ENCODE measurements at regions not wholly inside any gene's neighbourhood (a gene's known extent, or its start where the extent isn't known, plus 50 kb on each side); places are given as distances from the start of the nearest gene placed in this dataset.
"Not testable (repeated sequence)": the region's sequence is repeated elsewhere in the genome, so short reads cannot be mapped to it uniquely, and the experiment has no call there.

GRCh38 chr13:44662515-44662914 lies 86.4 kb upstream of the TSC22D1 start:
- no peak for DNase-seq (ENCODE audit: missing footprints)
- ATAC-seq, result no peak
- intact Hi-C loops (cut with DNase I), result no loop called here

DNA sequence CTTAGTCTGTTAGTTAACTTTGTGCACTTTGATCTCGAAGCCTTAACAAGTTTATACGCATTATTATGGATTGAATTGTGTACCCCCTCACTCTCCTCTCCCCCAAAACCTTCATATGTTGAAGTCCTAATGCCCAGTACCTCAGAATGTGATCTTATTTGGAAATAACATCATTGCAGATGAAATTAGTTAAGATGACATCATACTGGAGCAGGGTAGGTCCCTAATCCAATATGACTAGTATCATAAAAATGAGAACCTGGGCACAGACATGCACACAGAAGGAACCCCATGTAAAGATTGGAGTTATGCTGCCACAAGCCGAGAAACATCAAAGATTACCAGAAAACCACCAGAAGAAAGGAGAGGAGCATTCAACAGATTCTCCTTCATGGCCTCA lies 85.8 kb upstream of the TSC22D1 start:
- intact Hi-C loops (cut with DNase I), result no loop called here

GRCh38 chr13:44660050-44660449 lies 83.9 kb upstream of the TSC22D1 start:
- intact Hi-C loops (cut with DNase I), result no loop called here
- ATAC-seq (no peak), DNase-seq (ENCODE audit: missing footprints) (no peak)

More for the DNA sequence above, 85.8 kb upstream of the TSC22D1 start:
- DNase-seq (ENCODE audit: missing footprints) (no peak), ATAC-seq (no peak)

GRCh38 chr13:44652962-44653660 lies 77.0 kb upstream of the TSC22D1 start:
- ATAC-seq (no peak), DNase-seq (ENCODE audit: missing footprints) (no peak)

DNA sequence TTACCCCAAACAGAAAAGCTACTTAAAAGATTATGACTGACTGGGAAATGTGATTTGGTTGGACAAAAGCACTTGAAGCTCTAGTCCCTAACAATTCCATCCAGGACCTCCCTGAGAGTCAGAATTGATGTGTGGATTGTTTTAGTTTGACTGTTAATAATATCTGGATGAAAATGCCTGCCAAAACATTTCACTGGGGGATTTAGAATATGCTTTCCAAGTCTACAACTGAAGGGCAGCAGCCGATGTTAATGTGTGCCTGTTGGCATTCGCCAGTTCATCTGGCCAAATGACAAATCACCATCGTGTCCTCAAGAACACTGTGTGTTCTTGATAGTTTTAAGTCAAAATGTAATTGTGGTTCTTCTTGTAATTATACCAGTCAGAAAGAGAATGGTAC lies 76.0 kb upstream of the TSC22D1 start:
- intact Hi-C loops (cut with DNase I), result no loop called here
- DNase-seq (ENCODE audit: missing footprints), result no peak
- ATAC-seq, result no peak

More at GRCh38 chr13:44652962-44653660, 77.0 kb upstream of the TSC22D1 start:
- intact Hi-C loops (cut with DNase I), result no loop called here

DNA sequence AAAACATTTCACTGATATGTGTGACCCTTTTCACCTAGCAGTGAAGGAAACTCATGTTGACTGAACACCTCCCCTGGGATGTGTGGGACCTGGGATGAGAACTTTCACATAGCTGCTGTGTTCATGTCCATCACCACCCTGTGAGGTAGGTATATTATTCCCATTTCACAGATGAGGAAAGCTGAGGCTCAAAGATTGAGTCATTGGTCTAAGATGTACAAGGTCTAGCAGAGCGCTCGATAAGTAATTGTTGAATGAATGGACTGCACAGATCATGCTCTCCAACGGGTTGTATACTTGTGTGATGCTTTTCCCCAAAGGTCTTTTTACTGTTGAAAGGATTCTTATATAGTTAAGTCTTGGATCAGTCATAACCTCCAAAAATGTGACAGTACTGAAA lies 75.6 kb upstream of the TSC22D1 start:
- DNase-seq (ENCODE audit: missing footprints) (no peak), ATAC-seq (no peak)
- intact Hi-C loops (cut with DNase I), result no loop called here

GRCh38 chr13:44651209-44651608 lies 75.1 kb upstream of the TSC22D1 start:
- intact Hi-C loops (cut with DNase I), result no loop called here
- DNase-seq (ENCODE audit: missing footprints) (no peak), ATAC-seq (no peak)

DNA sequence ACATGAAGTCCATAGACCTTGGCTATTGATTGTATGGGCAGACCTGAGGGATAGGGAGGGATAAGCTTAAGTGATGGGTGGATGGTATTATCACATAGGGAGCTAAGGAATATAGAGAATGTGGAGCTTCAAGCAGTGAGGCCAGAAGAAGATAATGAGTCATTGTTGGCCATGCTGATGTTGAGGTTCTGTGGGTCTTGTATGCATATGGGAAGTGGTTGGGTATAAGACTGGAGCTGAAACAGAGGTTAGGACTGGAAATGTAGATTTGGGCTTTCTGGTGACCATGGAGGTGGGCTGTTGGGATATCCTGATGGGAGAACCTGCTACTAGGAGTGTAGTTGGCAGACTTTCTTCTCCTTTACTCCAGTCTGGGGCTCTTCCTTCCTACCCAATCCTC lies 73.7 kb upstream of the TSC22D1 start:
- intact Hi-C loops (cut with DNase I), result no loop called here
- no peak for DNase-seq (ENCODE audit: missing footprints)
- ATAC-seq, result no peak

DNA sequence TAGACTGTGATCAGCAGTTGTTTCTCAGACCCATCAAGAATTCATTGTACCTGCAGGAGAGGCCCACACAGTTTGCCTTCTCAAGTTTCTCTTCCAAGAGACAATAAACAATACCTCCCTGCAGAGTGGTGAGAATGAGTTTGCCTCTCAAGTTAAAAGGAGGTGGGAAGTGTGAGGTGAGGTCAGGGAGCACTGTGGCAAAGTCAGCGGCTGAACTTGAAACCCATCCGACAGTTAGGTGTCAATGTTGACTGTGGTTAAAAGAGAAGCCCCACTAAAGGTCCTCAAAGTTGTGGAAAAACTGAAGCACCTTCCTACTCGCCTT lies 72.9 kb upstream of the TSC22D1 start:
- ATAC-seq, result no peak
- intact Hi-C loops (cut with DNase I), result no loop called here

GRCh38 chr13:44648392-44649103 lies 72.4 kb upstream of the TSC22D1 start:
- ATAC-seq (no peak), DNase-seq (ENCODE audit: missing footprints) (no peak)
- intact Hi-C loops (cut with DNase I), result no loop called here

More for the DNA sequence above, 72.9 kb upstream of the TSC22D1 start:
- DNase-seq (ENCODE audit: missing footprints), result no peak

GRCh38 chr13:44647560-44647959 lies 71.4 kb upstream of the TSC22D1 start:
- ATAC-seq; intact Hi-C loops (cut with DNase I); DNase-seq (ENCODE audit: missing footprints): not testable (repeated sequence)

- intact Hi-C loops (cut with DNase I), result no loop called here
- ATAC-seq (no peak), DNase-seq (ENCODE audit: missing footprints) (no peak)
These were observed 69.9 kb upstream of the TSC22D1 start for GRCh38 chr13:44646044-44646443.

GRCh38 chr13:44643256-44643655 lies 67.1 kb upstream of the TSC22D1 start:
- intact Hi-C loops (cut with DNase I), result no loop called here
- no peak for ATAC-seq
- DNase-seq (ENCODE audit: missing footprints), result no peak

- no peak for DNase-seq (ENCODE audit: missing footprints)
- no peak for ATAC-seq
- intact Hi-C loops (cut with DNase I), result no loop called here
These were observed 61.5 kb upstream of the TSC22D1 start for GRCh38 chr13:44637581-44637980.

DNA sequence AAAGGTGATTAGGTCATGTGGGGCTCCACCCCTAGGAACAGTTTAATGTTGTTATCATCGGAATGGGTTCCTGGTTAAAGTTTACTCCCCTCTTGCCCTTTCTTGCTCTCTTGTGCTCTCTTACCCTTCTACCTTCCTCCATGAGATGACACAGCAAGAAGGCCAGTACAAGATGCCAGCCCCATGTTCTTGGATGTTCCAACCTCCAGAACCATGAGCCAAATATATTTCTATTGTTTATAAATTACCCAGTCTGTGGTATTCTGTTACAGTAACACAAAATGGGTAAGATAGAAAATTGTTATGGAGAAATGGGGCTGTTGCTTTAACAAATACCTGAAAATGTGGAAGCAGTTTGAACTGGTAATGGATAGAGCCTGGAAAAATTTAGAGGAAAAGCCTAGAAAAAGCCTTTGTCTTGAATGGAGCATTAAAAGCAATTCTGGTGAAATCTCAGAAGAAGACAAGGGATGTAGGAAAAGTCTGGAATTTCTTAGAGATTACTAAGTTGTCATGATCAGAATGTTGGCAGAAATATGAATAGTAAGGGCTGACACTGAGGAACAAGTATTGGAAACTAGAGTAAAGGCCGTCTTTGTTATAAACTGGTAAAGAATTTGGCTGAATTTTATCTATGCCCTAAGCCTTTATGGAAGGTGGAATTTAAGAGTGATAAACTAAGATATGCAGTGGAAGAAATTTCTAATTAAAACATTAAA lies 53.5 kb upstream of the TSC22D1 start:
- ATAC-seq (no peak), DNase-seq (ENCODE audit: missing footprints) (no peak)
- intact Hi-C loops (cut with DNase I), result no loop called here

GRCh38 chr13:44628826-44629225 lies 52.7 kb upstream of the TSC22D1 start:
- ATAC-seq; intact Hi-C loops (cut with DNase I); DNase-seq (ENCODE audit: missing footprints): not testable (repeated sequence)

DNA sequence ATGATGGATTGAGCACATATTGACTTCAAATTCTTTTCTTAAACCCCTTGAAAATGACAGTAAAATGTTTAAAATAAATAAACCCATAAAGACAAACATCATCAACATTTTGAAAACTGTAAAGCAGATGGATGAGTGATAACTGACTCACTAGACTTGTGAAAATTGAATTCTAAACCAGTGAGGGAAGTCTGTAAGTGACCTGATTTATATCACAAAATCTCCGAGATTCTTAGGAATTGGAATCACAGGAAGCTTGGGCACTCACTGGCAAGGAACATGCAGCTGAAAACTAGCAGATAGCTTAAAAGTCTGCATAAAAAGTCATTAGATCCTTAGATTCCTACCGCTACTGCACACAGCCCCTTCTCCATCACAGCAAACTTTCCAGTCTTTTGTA lies 51.3 kb upstream of the TSC22D1 start:
- DNase-seq (ENCODE audit: missing footprints), result no peak
- intact Hi-C loops (cut with DNase I), result no loop called here
- ATAC-seq, result no peak

DNA sequence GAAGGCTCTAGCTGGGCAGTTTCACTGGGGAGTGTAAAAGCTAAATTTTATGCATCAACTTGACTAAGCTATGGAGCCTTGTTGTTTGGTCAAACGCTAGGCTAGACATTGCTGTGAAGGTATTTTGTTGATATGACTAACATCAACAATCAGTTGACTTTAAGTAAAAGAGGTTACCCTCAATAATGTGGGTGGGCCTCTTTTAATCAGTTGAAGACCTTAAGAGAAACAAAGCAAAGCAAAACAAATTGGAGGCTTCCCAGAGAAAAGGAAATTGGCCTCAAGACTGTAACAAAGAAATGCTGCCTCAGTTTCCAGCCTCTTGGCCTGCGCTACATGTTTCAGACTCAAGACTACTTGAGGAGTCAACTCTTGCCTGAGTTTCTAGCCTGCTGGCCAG lies 50.0 kb upstream of the TSC22D1 start:
- no peak for DNase-seq (ENCODE audit: missing footprints)
- intact Hi-C loops (cut with DNase I), result no loop called here
- no peak for ATAC-seq

All from Right ventricle myocardium inferior (tissue), 1 donor.